PC-9 (cell line): ENCODE measurements at regions not wholly inside any gene's neighbourhood (a gene's known extent, or its start where the extent isn't known, plus 50 kb on each side); places are given as distances from the start of the nearest gene placed in this dataset.
A peak's percentile ranks its signal among the peaks of the same experiment; 100 is the strongest.

ENCODE experiments used
- BruUV-seq: library from RNA; stranded (reverse); fragments of 400-500 nt; replicated peaks from 2 replicates; lab custom pipeline; 2021; lab: Mats Ljungman, UMichigan
- CTCF ChIA-PET: fragments of 300-600 bp; sonication (Branson Sonifier 250); formaldehyde crosslinking; loops from one replicate; lab custom pipeline; 2022; ENCODE audit warnings: antibody characterized with exemption; lab: Charles Lee
- POLR2A ChIA-PET: fragments of 300-600 bp; sonication (Branson Sonifier 250); formaldehyde crosslinking; loops from one replicate; lab custom pipeline; 2022; ENCODE audit warnings: antibody characterized with exemption; ENCODE audit not compliant: unreplicated experiment; lab: Charles Lee
- DNase-seq, 2 experiments: peaks; one replicate each; pipeline versions ENCODE4 v3.0.0 to v3.0.0-alpha.2; 2015 to 2022; ENCODE audit warnings: mixed read lengths in 1 of 2
- H2AFZ ChIP-seq: fragments of 200-600 bp; sonication (generic); 2 replicates; pipeline ENCODE4 v1.8.1; 2017; ENCODE audit warnings: antibody characterized with exemption
- H3F3A ChIP-seq: fragments of 200-600 bp; sonication (generic); 2 replicates; pipeline ENCODE4 v1.8.1; 2017; ENCODE audit warnings: antibody characterized with exemption, mild to moderate bottlenecking, low read depth; ENCODE audit not compliant: insufficient read depth
- H3K27ac ChIP-seq: fragments of 200-600 bp; sonication (generic); 2 replicates; pipeline ENCODE4 v1.6.1; 2016; ENCODE audit warnings: mixed run types
- H3K27me3 ChIP-seq: fragments of 200-600 bp; sonication (generic); 2 replicates; pipeline ENCODE4 v1.6.1; 2016; ENCODE audit warnings: low read depth, mixed run types; ENCODE audit not compliant: insufficient read depth
- H3K36me3 ChIP-seq: fragments of 200-600 bp; sonication (generic); 2 replicates; pipeline ENCODE4 v1.6.1; 2016; ENCODE audit warnings: low read depth, mixed run types
- H3K4me1 ChIP-seq: fragments of 200-600 bp; sonication (generic); replicated peaks from 2 replicates; pipeline ENCODE4 v1.6.1; 2016; ENCODE audit warnings: mixed run types; ENCODE audit not compliant: insufficient read depth
- H3K4me2 ChIP-seq: fragments of 200-600 bp; sonication (generic); 2 replicates; pipeline ENCODE4 v1.6.1; 2017; ENCODE audit warnings: mixed run types
- H3K4me3 ChIP-seq: fragments of 200-600 bp; sonication (generic); 2 replicates; pipeline ENCODE4 v1.6.1; 2016; ENCODE audit warnings: mixed run types
- H3K79me2 ChIP-seq: fragments of 200-600 bp; sonication (generic); 2 replicates; pipeline ENCODE4 v1.6.1; 2017; ENCODE audit warnings: low read depth, mixed run types
- H3K9me2 ChIP-seq: fragments of 200-600 bp; sonication (generic); 2 replicates; pipeline ENCODE4 v1.8.1; 2017; ENCODE audit warnings: mild to moderate bottlenecking; ENCODE audit not compliant: insufficient read depth
- H3K9me3 ChIP-seq: fragments of 200-600 bp; sonication (generic); 2 replicates; pipeline ENCODE4 v1.8.1; 2016; ENCODE audit warnings: low read depth; ENCODE audit not compliant: insufficient read depth
- H4K20me1 ChIP-seq: fragments of 200-600 bp; sonication (generic); 2 replicates; pipeline ENCODE4 v1.8.1; 2017; ENCODE audit not compliant: insufficient read depth
- CTCF ChIP-seq: fragments of 200-600 bp; sonication (generic); conservative IDR thresholded peaks from 2 replicates; pipeline ENCODE4 v1.6.1; 2017; ENCODE audit warnings: mixed run types, antibody characterized with exemption, mild to moderate bottlenecking, moderate library complexity
- EZH2 ChIP-seq: fragments of 200-600 bp; sonication (generic); IDR thresholded peaks from 2 replicates; pipeline ENCODE4 v1.8.0; 2017; ENCODE audit warnings: antibody characterized with exemption, low read depth
- intact Hi-C: fragments of 100-400 bp; cut with micrococcal nuclease; formaldehyde crosslinking; loops from one replicate; pipeline ENCODE4 v1.10.0; 2022; ENCODE audit not compliant: unreplicated experiment

- Histone ChIP-seq H3K36me3 (no peaks in the 10 kb centered on the region), H3K4me2 (no peak overlapping the region), H3K4me1 (peaks cover 17% of the 10 kb centered on the region), H4K20me1 (no peaks in the 10 kb centered on the region), H3K4me3 (no peak overlapping the region), H2AFZ (no peak overlapping the region), H3K9me3 (no peaks in the 10 kb centered on the region), H3K9me2 (no peaks in the 10 kb centered on the region), H3F3A (no peaks in the 10 kb centered on the region), H3K79me2 (no peaks in the 10 kb centered on the region), H3K27ac (no peak overlapping the region), H3K27me3 (no peaks in the 10 kb centered on the region)
- intact Hi-C loops, result no loop called here
- ChIA-PET POLR2A (no interaction called here), CTCF (no interaction called here)
- no peak for DNase-seq
- BruUV-seq, result no TSS peak
- no peak for TF ChIP-seq CTCF
- TF ChIP-seq EZH2, result no peak
Measured at GRCh38 chr18:41734917-41735316, 220.1 kb upstream of the PIK3C3 start.

- Histone ChIP-seq H3K79me2 (no peaks in the 10 kb centered on the region), H3K4me2 (peak overlapping the region; percentile 42), H4K20me1 (no peaks in the 10 kb centered on the region), H3K9me3 (no peaks in the 10 kb centered on the region), H3K4me3 (no peak overlapping the region), H2AFZ (no peak overlapping the region), H3K9me2 (no peaks in the 10 kb centered on the region), H3K27me3 (no peaks in the 10 kb centered on the region), H3K36me3 (no peaks in the 10 kb centered on the region), H3K27ac (no peak overlapping the region), H3K4me1 (peaks cover 17% of the 10 kb centered on the region), H3F3A (no peaks in the 10 kb centered on the region)
- no TSS peak for BruUV-seq
- DNase-seq, result peak in 1 of 2 experiments; percentile 42
- ChIA-PET CTCF (no interaction called here), POLR2A (no interaction called here)
- intact Hi-C loops, result no loop called here
- TF ChIP-seq CTCF (no peak), EZH2 (no peak)
Measured at GRCh38 chr18:41732356-41732755, 222.7 kb upstream of the PIK3C3 start.

- H3K27ac ChIP-seq, result no peak overlapping the region
- no peak for TF ChIP-seq CTCF
- TF ChIP-seq EZH2, result no peak
- ChIA-PET CTCF (no interaction called here), POLR2A (no interaction called here)
- peak in 1 of 2 experiments; percentile 42 for DNase-seq
- H3K4me3 ChIP-seq, result no peak overlapping the region
- H3K36me3 ChIP-seq, result no peaks in the 10 kb centered on the region
- H3K9me3 ChIP-seq, result no peaks in the 10 kb centered on the region
- no peaks in the 10 kb centered on the region for H3F3A ChIP-seq
- H3K4me1 ChIP-seq, result peaks cover 17% of the 10 kb centered on the region
- H3K27me3 ChIP-seq, result no peaks in the 10 kb centered on the region
- no TSS peak for BruUV-seq
- H3K9me2 ChIP-seq, result no peaks in the 10 kb centered on the region
- no peaks in the 10 kb centered on the region for H4K20me1 ChIP-seq
- peak overlapping the region; percentile 42 for H3K4me2 ChIP-seq
- intact Hi-C loops, result no loop called here
- H3K79me2 ChIP-seq, result no peaks in the 10 kb centered on the region
- no peak overlapping the region for H2AFZ ChIP-seq
Measured at GRCh38 chr18:41731884-41732283, 223.2 kb upstream of the PIK3C3 start.
